Uterus (tissue), 3 donors: ENCODE measurements at regions not wholly inside any gene's neighbourhood (a gene's known extent, or its start where the extent isn't known, plus 50 kb on each side); places are given as distances from the start of the nearest gene placed in this dataset.

Source experiments
- DNase-seq, 2 donors: peaks; one replicate each; pipeline ENCODE4 v3.0.0-alpha.2; 2019 to 2020
- H3K27ac ChIP-seq, 2 donors: fragments of 200-600 bp; sonication (generic); 1 replicate in 1 of 2; 2 replicates in 1 of 2; pipeline ENCODE4 v1.5.1; 2016 to 2018
- H3K27me3 ChIP-seq, 2 donors: fragments of 200-600 bp; sonication (generic); one replicate each; pipeline ENCODE4 v1.5.1; 2018 to 2019; ENCODE audit warnings: control low read depth in 1 of 2
- H3K36me3 ChIP-seq, 2 donors: fragments of 200-600 bp; sonication (generic); one replicate each; pipeline ENCODE4 v1.5.1; 2019; ENCODE audit warnings: control low read depth in 1 of 2
- H3K4me1 ChIP-seq, 2 donors: fragments of 200-600 bp; sonication (generic); one replicate each; pipeline ENCODE4 v1.5.1; 2018 to 2019; ENCODE audit warnings: control low read depth in 1 of 2
- H3K4me3 ChIP-seq, 2 donors: fragments of 200-600 bp; sonication (generic); 1 replicate in 1 of 2; 2 replicates in 1 of 2; pipeline ENCODE4 v1.5.1; 2018 to 2019; ENCODE audit warnings: mild to moderate bottlenecking in 1 of 2
- H3K9me3 ChIP-seq, 2 donors: fragments of 200-600 bp; sonication (generic); one replicate each; pipeline ENCODE4 v1.5.1; 2019; ENCODE audit warnings: control low read depth in 1 of 2
- CTCF ChIP-seq, 4 experiments: fragments of 200-600 bp in 2 of 4; fragments of 450-650 bp in 2 of 4; sonication (generic) in 2 of 4; IDR thresholded peaks; one replicate each; pipeline ENCODE4 v1.5.1; 2016 to 2019; ENCODE audit warnings: antibody characterized with exemption in 4 of 4, mild to moderate bottlenecking in 2 of 4, moderate library complexity in 1 of 4
- POLR2A ChIP-seq, 2 donors: fragments of 450-650 bp; IDR thresholded peaks; one replicate each; pipeline ENCODE4 v1.6.1; 2016; ENCODE audit warnings: antibody characterized with exemption in 2 of 2, mild to moderate bottlenecking in 1 of 2, moderate library complexity in 1 of 2
- intact Hi-C: fragments of 100-400 bp; cut with DNase I; formaldehyde crosslinking; loops from one replicate; pipeline ENCODE4 v1.15.1; 2023; ENCODE audit warnings: low total_unique reads
- donor health status: DM: yes; HTN: yes; CAD: no.

GRCh38 chr5:85148701-85149100, 764.0 kb upstream of the EDIL3 start:
- no peaks in the 10 kb centered on the region for H3K36me3 ChIP-seq
- no peaks in the 10 kb centered on the region for H3K4me1 ChIP-seq
- no peak for DNase-seq
- H3K4me3 ChIP-seq: no peak overlapping the region
- TF ChIP-seq CTCF (IDR thresholded peaks at IDR 0.05) (no peak), POLR2A (IDR thresholded peaks at IDR 0.05) (no peak)
- no peaks in the 10 kb centered on the region for H3K27me3 ChIP-seq
- intact Hi-C loops: no loop called here
- no peak overlapping the region for H3K27ac ChIP-seq
- no peaks in the 10 kb centered on the region for H3K9me3 ChIP-seq

GRCh38 chr5:85159395-85159794, 774.7 kb upstream of the EDIL3 start:
- no peak overlapping the region for H3K27ac ChIP-seq
- H3K4me1 ChIP-seq: no peaks in the 10 kb centered on the region
- H3K9me3 ChIP-seq: no peaks in the 10 kb centered on the region
- no peak overlapping the region for H3K4me3 ChIP-seq
- TF ChIP-seq POLR2A (IDR thresholded peaks at IDR 0.05): no peak
- no peak for TF ChIP-seq CTCF (IDR thresholded peaks at IDR 0.05)
- H3K36me3 ChIP-seq: no peaks in the 10 kb centered on the region
- no peaks in the 10 kb centered on the region for H3K27me3 ChIP-seq
- intact Hi-C loops: no loop called here
- no peak for DNase-seq

- DNase-seq: no peak
- Histone ChIP-seq H3K4me3 (no peak overlapping the region), H3K27me3 (no peaks in the 10 kb centered on the region), H3K9me3 (no peaks in the 10 kb centered on the region), H3K36me3 (no peaks in the 10 kb centered on the region), H3K27ac (no peak overlapping the region), H3K4me1 (no peaks in the 10 kb centered on the region)
- TF ChIP-seq POLR2A (IDR thresholded peaks at IDR 0.05) (no peak), CTCF (IDR thresholded peaks at IDR 0.05) (no peak)
- intact Hi-C loops: no loop called here
Observed at GRCh38 chr5:85168474-85168873, 783.8 kb upstream of the EDIL3 start.

- intact Hi-C loops: no loop called here
- no peak for DNase-seq
- Histone ChIP-seq H3K27ac (no peak overlapping the region), H3K36me3 (no peaks in the 10 kb centered on the region), H3K4me1 (no peaks in the 10 kb centered on the region), H3K9me3 (no peaks in the 10 kb centered on the region), H3K4me3 (no peak overlapping the region), H3K27me3 (no peaks in the 10 kb centered on the region)
- TF ChIP-seq CTCF (IDR thresholded peaks at IDR 0.05): no peak
- no peak for TF ChIP-seq POLR2A (IDR thresholded peaks at IDR 0.05)
Observed at GRCh38 chr5:85170183-85170582, 785.5 kb upstream of the EDIL3 start.

GRCh38 chr5:85173469-85173868, 788.8 kb upstream of the EDIL3 start:
- Histone ChIP-seq H3K27me3 (no peaks in the 10 kb centered on the region), H3K36me3 (no peaks in the 10 kb centered on the region), H3K4me1 (no peaks in the 10 kb centered on the region), H3K4me3 (no peak overlapping the region), H3K9me3 (no peaks in the 10 kb centered on the region), H3K27ac (no peak overlapping the region)
- intact Hi-C loops: no loop called here
- no peak for DNase-seq
- no peak for TF ChIP-seq CTCF (IDR thresholded peaks at IDR 0.05)
- TF ChIP-seq POLR2A (IDR thresholded peaks at IDR 0.05): no peak
